HFFc6 (cell line): ENCODE measurements at regions not wholly inside any gene's neighbourhood (a gene's known extent, or its start where the extent isn't known, plus 50 kb on each side); places are given as distances from the start of the nearest gene placed in this dataset.

Experiments
- DNase-seq: peaks from one replicate; pipeline ENCODE4 v3.0.0-alpha.2; 2018
- H3K27ac Mint-ChIP-seq: 2 replicates; pipeline ENCODE4 v1.8.0; 2020; ENCODE audit warnings: mild to moderate bottlenecking, mixed read lengths
- H3K27me3 Mint-ChIP-seq: 2 replicates; pipeline ENCODE4 v1.8.0; 2021; ENCODE audit warnings: mild to moderate bottlenecking, moderate library complexity, mixed read lengths; ENCODE audit not compliant: insufficient read depth
- H3K36me3 Mint-ChIP-seq: 2 replicates; pipeline ENCODE4 v1.8.0; 2021; ENCODE audit warnings: low read depth, mixed read lengths
- H3K4me1 Mint-ChIP-seq: 2 replicates; pipeline ENCODE4 v1.8.0; 2020; ENCODE audit warnings: low read depth, mixed read lengths
- H3K4me3 Mint-ChIP-seq: 2 replicates; pipeline ENCODE4 v1.8.0; 2020; ENCODE audit warnings: mild to moderate bottlenecking, moderate library complexity, mixed read lengths
- H3K9me3 Mint-ChIP-seq: 2 replicates; pipeline ENCODE4 v1.8.0; 2020; ENCODE audit warnings: mild to moderate bottlenecking, mixed read lengths
- TF ChIP-seq, protein P1 (sequence below): fragments of 200-600 bp; sonication (generic); IDR thresholded peaks from 2 replicates; pipeline ENCODE4 v1.5.0; 2021; ENCODE audit warnings: antibody characterized with exemption, mild to moderate bottlenecking

DNA sequence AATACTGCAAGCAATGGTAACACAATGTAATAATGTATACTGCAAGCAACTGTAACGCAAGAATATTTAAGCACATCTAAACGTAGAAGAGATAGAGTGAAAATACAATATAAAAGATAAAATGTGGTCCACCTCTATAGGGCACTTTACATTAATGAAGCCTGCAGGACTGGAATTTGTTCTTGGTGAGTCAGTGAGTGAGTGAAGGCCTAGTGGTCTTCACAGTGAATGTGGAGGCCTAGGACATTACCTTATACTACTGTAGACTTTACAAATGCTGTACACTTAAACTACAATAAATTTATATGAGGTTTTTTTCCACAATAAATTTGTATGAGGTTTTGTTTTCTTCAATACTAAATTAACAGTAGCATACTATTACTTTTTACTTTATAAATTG, 287.4 kb upstream of the SNX7 start:
- TF ChIP-seq, protein P1, sequence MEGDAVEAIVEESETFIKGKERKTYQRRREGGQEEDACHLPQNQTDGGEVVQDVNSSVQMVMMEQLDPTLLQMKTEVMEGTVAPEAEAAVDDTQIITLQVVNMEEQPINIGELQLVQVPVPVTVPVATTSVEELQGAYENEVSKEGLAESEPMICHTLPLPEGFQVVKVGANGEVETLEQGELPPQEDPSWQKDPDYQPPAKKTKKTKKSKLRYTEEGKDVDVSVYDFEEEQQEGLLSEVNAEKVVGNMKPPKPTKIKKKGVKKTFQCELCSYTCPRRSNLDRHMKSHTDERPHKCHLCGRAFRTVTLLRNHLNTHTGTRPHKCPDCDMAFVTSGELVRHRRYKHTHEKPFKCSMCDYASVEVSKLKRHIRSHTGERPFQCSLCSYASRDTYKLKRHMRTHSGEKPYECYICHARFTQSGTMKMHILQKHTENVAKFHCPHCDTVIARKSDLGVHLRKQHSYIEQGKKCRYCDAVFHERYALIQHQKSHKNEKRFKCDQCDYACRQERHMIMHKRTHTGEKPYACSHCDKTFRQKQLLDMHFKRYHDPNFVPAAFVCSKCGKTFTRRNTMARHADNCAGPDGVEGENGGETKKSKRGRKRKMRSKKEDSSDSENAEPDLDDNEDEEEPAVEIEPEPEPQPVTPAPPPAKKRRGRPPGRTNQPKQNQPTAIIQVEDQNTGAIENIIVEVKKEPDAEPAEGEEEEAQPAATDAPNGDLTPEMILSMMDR, result no peak
- Mint-ChIP-seq H3K9me3 (no peaks in the 10 kb centered on the region), H3K27me3 (no peaks in the 10 kb centered on the region), H3K36me3 (no peaks in the 10 kb centered on the region), H3K27ac (no peak overlapping the region), H3K4me3 (no peak overlapping the region), H3K4me1 (peaks cover 15% of the 10 kb centered on the region)
- DNase-seq, result no peak

DNA sequence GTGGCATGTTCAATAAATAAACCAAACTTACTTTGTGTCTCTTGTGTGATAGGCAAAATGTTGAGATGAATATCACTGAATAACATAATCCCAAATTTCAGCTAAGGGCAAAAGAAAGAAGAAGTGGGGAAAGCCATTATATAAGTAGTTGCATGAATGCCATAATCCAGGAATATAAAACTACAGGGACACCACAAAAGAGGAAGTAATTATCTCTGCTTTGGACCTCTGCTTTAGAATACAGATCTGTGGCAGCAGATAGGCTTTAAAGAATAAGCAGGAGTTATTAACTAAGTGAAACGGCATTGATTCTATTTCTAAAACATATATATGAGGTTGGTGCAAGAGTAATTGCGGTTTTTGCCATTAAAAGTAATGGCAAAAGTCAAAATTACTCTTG, 288.5 kb upstream of the SNX7 start:
- Mint-ChIP-seq H3K4me1 (peaks cover 21% of the 10 kb centered on the region), H3K36me3 (no peaks in the 10 kb centered on the region), H3K9me3 (no peaks in the 10 kb centered on the region), H3K27ac (no peak overlapping the region), H3K4me3 (no peak overlapping the region), H3K27me3 (no peaks in the 10 kb centered on the region)
- DNase-seq, result no peak
- TF ChIP-seq, protein P1, result no peak

DNA sequence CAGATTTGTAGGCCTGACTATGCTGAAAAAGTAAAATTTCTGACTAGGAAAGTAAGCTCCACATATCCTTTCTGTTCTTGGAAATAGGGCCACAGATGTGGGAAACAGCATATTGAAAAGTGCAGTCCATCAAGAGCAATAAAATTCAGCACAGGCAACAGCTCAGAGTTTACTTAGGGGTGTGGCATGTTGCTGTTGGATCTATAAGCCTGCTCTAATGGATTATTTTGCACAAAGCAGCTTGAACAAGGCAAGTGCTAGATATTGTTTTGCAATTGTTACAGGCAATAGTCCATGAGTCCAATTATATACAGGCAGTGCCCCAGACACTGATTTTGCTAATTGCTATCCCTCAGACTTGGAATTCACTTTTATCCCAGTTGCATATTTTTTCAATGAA, 289.8 kb upstream of the SNX7 start:
- no peak for DNase-seq
- Mint-ChIP-seq H3K36me3 (no peaks in the 10 kb centered on the region), H3K4me1 (peaks cover 21% of the 10 kb centered on the region), H3K9me3 (no peaks in the 10 kb centered on the region), H3K4me3 (no peak overlapping the region), H3K27me3 (no peaks in the 10 kb centered on the region), H3K27ac (no peak overlapping the region)
- TF ChIP-seq, protein P1, result no peak

DNA sequence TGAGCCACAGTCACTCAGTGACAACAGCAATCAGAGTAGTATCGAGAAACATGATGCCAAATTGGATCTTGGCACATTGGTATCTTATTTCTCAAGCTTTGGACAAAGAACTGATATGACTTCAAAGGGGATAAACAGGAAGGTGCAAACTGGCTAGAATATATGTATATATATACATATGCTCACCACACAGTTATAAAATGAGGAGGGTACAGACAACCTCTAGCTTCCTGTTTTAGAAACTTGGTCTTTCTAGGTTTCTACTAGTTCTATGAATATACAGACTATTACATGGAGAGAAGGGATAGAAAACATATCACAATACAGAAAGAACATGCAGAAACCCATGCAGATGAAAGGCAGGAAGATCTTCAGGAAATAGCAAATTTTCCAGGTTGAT, 292.1 kb upstream of the SNX7 start:
- H3K4me1 Mint-ChIP-seq, result peaks cover 21% of the 10 kb centered on the region
- TF ChIP-seq, protein P1, result no peak
- H3K4me3 Mint-ChIP-seq, result no peak overlapping the region
- no peaks in the 10 kb centered on the region for H3K9me3 Mint-ChIP-seq
- DNase-seq, result no peak
- H3K36me3 Mint-ChIP-seq, result peaks cover 5% of the 10 kb centered on the region
- H3K27me3 Mint-ChIP-seq, result no peaks in the 10 kb centered on the region
- no peak overlapping the region for H3K27ac Mint-ChIP-seq

DNA sequence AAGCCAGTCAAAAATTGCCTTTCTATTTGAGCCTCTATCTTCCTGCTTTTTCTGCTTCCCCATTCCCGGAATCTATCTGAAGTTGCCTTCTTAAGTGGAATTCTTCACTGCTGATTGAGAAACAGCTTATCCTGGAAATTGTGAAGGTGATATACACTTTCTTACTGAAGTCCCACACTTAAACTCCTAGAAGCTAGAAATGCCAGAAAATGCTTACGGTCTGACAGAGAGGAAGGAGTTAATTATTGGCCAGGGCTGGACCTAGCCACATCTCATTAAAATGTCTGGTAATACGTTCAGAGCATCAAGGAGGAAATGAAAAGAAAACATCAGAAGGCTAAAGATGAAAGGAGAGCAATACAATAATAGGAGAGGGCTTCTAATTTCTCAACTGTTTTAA, 292.5 kb upstream of the SNX7 start:
- H3K27me3 Mint-ChIP-seq, result no peaks in the 10 kb centered on the region
- no peak overlapping the region for H3K27ac Mint-ChIP-seq
- peaks cover 21% of the 10 kb centered on the region for H3K4me1 Mint-ChIP-seq
- no peak for DNase-seq
- TF ChIP-seq, protein P1, result no peak
- no peak overlapping the region for H3K4me3 Mint-ChIP-seq
- H3K9me3 Mint-ChIP-seq, result no peaks in the 10 kb centered on the region
- peaks cover 5% of the 10 kb centered on the region for H3K36me3 Mint-ChIP-seq

DNA sequence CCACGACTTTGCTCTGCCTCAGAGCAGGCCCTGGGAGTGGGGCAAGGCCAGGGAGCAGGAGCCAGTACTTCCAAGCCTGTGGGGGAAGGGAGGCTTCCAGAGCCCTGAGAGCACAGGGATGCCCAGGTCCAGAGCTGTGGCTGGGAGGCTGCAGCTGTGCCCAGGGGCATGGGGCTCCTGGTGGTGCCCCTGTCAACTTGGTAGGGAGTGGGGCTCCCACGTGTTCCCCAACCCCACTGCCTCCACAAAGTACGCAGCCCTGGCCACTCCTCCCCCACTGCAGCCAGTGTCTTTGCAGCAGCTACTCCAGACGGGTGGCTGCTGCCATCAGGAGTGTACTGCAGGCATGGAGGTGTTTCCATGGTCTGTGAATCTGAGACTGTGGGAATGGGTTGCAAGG, 294.1 kb upstream of the SNX7 start:
- TF ChIP-seq, protein P1, result no peak
- H3K9me3 Mint-ChIP-seq, result no peaks in the 10 kb centered on the region
- H3K4me1 Mint-ChIP-seq, result peaks cover 21% of the 10 kb centered on the region
- H3K27me3 Mint-ChIP-seq, result no peaks in the 10 kb centered on the region
- DNase-seq, result no peak
- H3K27ac Mint-ChIP-seq, result no peak overlapping the region
- no peak overlapping the region for H3K4me3 Mint-ChIP-seq
- H3K36me3 Mint-ChIP-seq, result peaks cover 5% of the 10 kb centered on the region
